HG03342 (cell line): ENCODE measurements at regions not wholly inside any gene's neighbourhood (a gene's known extent, or its start where the extent isn't known, plus 50 kb on each side); places are given as distances from the start of the nearest gene placed in this dataset.

ENCODE experiments used
- ATAC-seq: cut with Tn5 transposase; IDR thresholded peaks from one replicate; pipeline ENCODE4 v1.9.1; 2021; ENCODE audit warnings: mild to moderate bottlenecking, moderate library complexity; ENCODE audit not compliant: unreplicated experiment

GRCh38 chr3:107251819-107252218, 125.4 kb upstream of the CCDC54 start:
- no peak for ATAC-seq

GRCh38 chr3:107256963-107257362, 120.3 kb upstream of the CCDC54 start:
- ATAC-seq = no peak

- no peak for ATAC-seq
Observed at GRCh38 chr3:107258300-107258699, 118.9 kb upstream of the CCDC54 start.

- no peak for ATAC-seq
Observed at GRCh38 chr3:107260207-107260606, 117.0 kb upstream of the CCDC54 start.

- ATAC-seq = no peak
Observed at GRCh38 chr3:107263269-107264021, 113.8 kb upstream of the CCDC54 start.

GRCh38 chr3:107264888-107265287, 112.4 kb upstream of the CCDC54 start:
- no peak for ATAC-seq

GRCh38 chr3:107265526-107265925, 111.7 kb upstream of the CCDC54 start:
- ATAC-seq = no peak

- ATAC-seq = no peak
Observed at GRCh38 chr3:107268469-107268868, 108.8 kb upstream of the CCDC54 start.

- no peak for ATAC-seq
Observed at GRCh38 chr3:107269136-107269535, 108.1 kb upstream of the CCDC54 start.

GRCh38 chr3:107271787-107272387, 105.4 kb upstream of the CCDC54 start:
- peak; percentile 66 for ATAC-seq

GRCh38 chr3:107272471-107272870, 104.8 kb upstream of the CCDC54 start:
- no peak for ATAC-seq

GRCh38 chr3:107272885-107273284, 104.4 kb upstream of the CCDC54 start:
- ATAC-seq = no peak

GRCh38 chr3:107273771-107274170, 103.5 kb upstream of the CCDC54 start:
- ATAC-seq = no peak

- ATAC-seq = no peak
Observed at GRCh38 chr3:107275511-107275910, 101.7 kb upstream of the CCDC54 start.

- no peak for ATAC-seq
Observed at GRCh38 chr3:107283948-107284347, 93.3 kb upstream of the CCDC54 start.

- ATAC-seq = no peak
Observed at GRCh38 chr3:107284612-107285011, 92.6 kb upstream of the CCDC54 start.

- ATAC-seq = no peak
Observed at GRCh38 chr3:107285197-107285596, 92.0 kb upstream of the CCDC54 start.

- ATAC-seq = no peak
Observed at GRCh38 chr3:107289354-107289753, 87.9 kb upstream of the CCDC54 start.

- ATAC-seq = no peak
Observed at GRCh38 chr3:107294117-107294516, 83.1 kb upstream of the CCDC54 start.

- no peak for ATAC-seq
Observed at GRCh38 chr3:107297597-107297996, 79.6 kb upstream of the CCDC54 start.

GRCh38 chr3:107307205-107307604, 70.0 kb upstream of the CCDC54 start:
- ATAC-seq = no peak

- no peak for ATAC-seq
Observed at GRCh38 chr3:107308716-107309115, 68.5 kb upstream of the CCDC54 start.

- ATAC-seq = no peak
Observed at GRCh38 chr3:107309312-107309711, 67.9 kb upstream of the CCDC54 start.
